Neural cell (in vitro differentiated cells): ENCODE measurements at regions not wholly inside any gene's neighbourhood (a gene's known extent, or its start where the extent isn't known, plus 50 kb on each side); places are given as distances from the start of the nearest gene placed in this dataset.

Experiments used
- H2AFZ ChIP-seq: fragments of 200-600, 300-800 bp; sonication (generic), shearing (Covaris generic); 2 replicates; pipeline ENCODE4 v1.6.0; 2014; ENCODE audit warnings: low read depth, mild to moderate bottlenecking, antibody characterized with exemption, low read length, moderate library complexity
- H3F3A ChIP-seq: fragments of 200-600 bp; shearing (Covaris generic); 2 replicates; pipeline ENCODE4 v1.6.1; 2016; ENCODE audit warnings: mild to moderate bottlenecking, moderate library complexity, mixed read lengths, antibody characterized with exemption, low read length; ENCODE audit not compliant: insufficient read depth, poor library complexity, severe bottlenecking
- H3K27ac ChIP-seq: fragments of 200-600, 300-800 bp; sonication (generic), shearing (Covaris generic); 2 replicates; pipeline ENCODE4 v1.5.1; 2014; ENCODE audit warnings: mild to moderate bottlenecking, low read length, moderate library complexity
- H3K27me3 ChIP-seq: fragments of 300-800, 200-600 bp; sonication (generic), shearing (Covaris generic); 2 replicates; pipeline ENCODE4 v1.6.0; 2014; ENCODE audit warnings: mild to moderate bottlenecking, low read depth, low read length, moderate library complexity; ENCODE audit not compliant: insufficient read depth
- H3K36me3 ChIP-seq: fragments of 300-800, 200-600 bp; sonication (generic), shearing (Covaris generic); 2 replicates; pipeline ENCODE4 v1.5.1; 2014; ENCODE audit warnings: mild to moderate bottlenecking, antibody characterized with exemption, low read length, moderate library complexity; ENCODE audit not compliant: insufficient read depth
- H3K4me2 ChIP-seq: fragments of 300-800, 200-600 bp; sonication (generic), shearing (Covaris generic); 2 replicates; pipeline ENCODE4 v1.6.0; 2014; ENCODE audit warnings: mild to moderate bottlenecking, low read length
- H3K4me3 ChIP-seq: fragments of 300-800, 200-600 bp; sonication (generic), shearing (Covaris generic); 2 replicates; pipeline ENCODE4 v1.5.1; 2014; ENCODE audit warnings: mild to moderate bottlenecking, low read length, moderate library complexity
- H3K79me2 ChIP-seq: fragments of 200-600 bp; shearing (Covaris generic); replicated peaks from 2 replicates; pipeline ENCODE4 v1.6.0; 2014; ENCODE audit warnings: mild to moderate bottlenecking, low read length, moderate library complexity; ENCODE audit not compliant: insufficient read depth
- H3K9ac ChIP-seq: fragments of 300-800, 200-600 bp; sonication (generic), shearing (Covaris generic); 2 replicates; pipeline ENCODE4 v1.6.1; 2016; ENCODE audit warnings: mild to moderate bottlenecking, low read length, mixed read lengths
- H3K9me2 ChIP-seq: fragments of 200-600 bp; shearing (Covaris generic); 2 replicates; pipeline ENCODE4 v1.6.1; 2016; ENCODE audit warnings: mild to moderate bottlenecking, low read length, mixed read lengths; ENCODE audit not compliant: insufficient read depth
- H3K9me3 ChIP-seq: fragments of 200-600, 300-800 bp; sonication (generic), shearing (Covaris generic); 2 replicates; pipeline ENCODE4 v1.6.1; 2016; ENCODE audit warnings: mild to moderate bottlenecking, mixed run types, low read length, moderate library complexity, mixed read lengths
- H4K20me1 ChIP-seq: fragments of 200-600 bp; shearing (Covaris generic); 2 replicates; pipeline ENCODE4 v1.6.1; 2016; ENCODE audit warnings: mild to moderate bottlenecking, mixed run types; ENCODE audit not compliant: insufficient read depth
- CTCF ChIP-seq: fragments of 450-650 bp; IDR thresholded peaks from 2 replicates; pipeline ENCODE4 v1.5.1; 2014; ENCODE audit warnings: antibody characterized with exemption, mild to moderate bottlenecking, moderate library complexity; ENCODE audit not compliant: poor library complexity, severe bottlenecking
- EZH2 ChIP-seq: fragments of 200-600, 300-800 bp; shearing (Covaris generic), sonication (generic); IDR thresholded peaks from 2 replicates; pipeline ENCODE4 v1.6.1; 2014; ENCODE audit warnings: antibody characterized with exemption, low read length, borderline replicate concordance, mild to moderate bottlenecking; ENCODE audit not compliant: insufficient read depth, poor library complexity, severe bottlenecking
- POLR2AphosphoS5 ChIP-seq: IDR thresholded peaks from 2 replicates; pipeline ENCODE4 v1.6.1; 2012
- RAD21 ChIP-seq: fragments of 450-650 bp; conservative IDR thresholded peaks from 2 replicates; pipeline ENCODE4 v1.6.1; 2014; ENCODE audit warnings: antibody characterized with exemption, mild to moderate bottlenecking, moderate library complexity
- REST ChIP-seq: IDR thresholded peaks from 2 replicates; pipeline ENCODE4 v1.6.1; 2012; ENCODE audit warnings: borderline replicate concordance
- SMC3 ChIP-seq: fragments of 450-650 bp; conservative IDR thresholded peaks from 2 replicates; pipeline ENCODE4 v1.6.1; 2014; ENCODE audit warnings: antibody characterized with exemption, mild to moderate bottlenecking, moderate library complexity; ENCODE audit not compliant: poor library complexity
- TAF1 ChIP-seq: IDR thresholded peaks from 2 replicates; pipeline ENCODE4 v1.6.1; 2012; ENCODE audit warnings: low read depth

- Histone ChIP-seq H2AFZ (no peak overlapping the region), H4K20me1 (no peaks in the 10 kb centered on the region), H3K9ac (no peak overlapping the region), H3K4me3 (no peak overlapping the region), H3K27me3 (no peaks in the 10 kb centered on the region), H3K36me3 (no peaks in the 10 kb centered on the region), H3K4me2 (no peak overlapping the region), H3K9me2 (no peaks in the 10 kb centered on the region), H3K79me2 (no peaks in the 10 kb centered on the region), H3K27ac (no peak overlapping the region), H3F3A (no peaks in the 10 kb centered on the region), H3K9me3 (no peaks in the 10 kb centered on the region)
- no peak for TF ChIP-seq EZH2
- no peak for TF ChIP-seq RAD21
- TF ChIP-seq TAF1 = no peak
- no peak for TF ChIP-seq POLR2AphosphoS5
- no peak for TF ChIP-seq CTCF
- no peak for TF ChIP-seq SMC3
- no peak for TF ChIP-seq REST
These were observed 60.4 kb upstream of the CMKLR1 start for GRCh38 chr12:108399514-108399913.

- Histone ChIP-seq H3K9me2 (no peaks in the 10 kb centered on the region), H3K79me2 (no peaks in the 10 kb centered on the region), H4K20me1 (no peaks in the 10 kb centered on the region), H3K27ac (no peak overlapping the region), H3F3A (no peaks in the 10 kb centered on the region), H3K9me3 (no peaks in the 10 kb centered on the region), H3K27me3 (no peaks in the 10 kb centered on the region), H3K4me3 (no peak overlapping the region), H2AFZ (no peak overlapping the region), H3K9ac (no peak overlapping the region), H3K4me2 (no peak overlapping the region), H3K36me3 (no peaks in the 10 kb centered on the region)
- TF ChIP-seq TAF1 (no peak), RAD21 (no peak), SMC3 (no peak)
These were observed 55.1 kb upstream of the CMKLR1 start for GRCh38 chr12:108394196-108394595.

GRCh38 chr12:108392284-108392683 lies 53.2 kb upstream of the CMKLR1 start:
- H3K27me3 ChIP-seq = no peaks in the 10 kb centered on the region
- no peak for TF ChIP-seq RAD21
- no peak overlapping the region for H3K9ac ChIP-seq
- H3K9me3 ChIP-seq = no peaks in the 10 kb centered on the region
- no peak overlapping the region for H2AFZ ChIP-seq
- H3K4me2 ChIP-seq = no peak overlapping the region
- no peaks in the 10 kb centered on the region for H3K79me2 ChIP-seq
- H3K9me2 ChIP-seq = no peaks in the 10 kb centered on the region
- no peaks in the 10 kb centered on the region for H4K20me1 ChIP-seq
- H3F3A ChIP-seq = no peaks in the 10 kb centered on the region
- H3K4me3 ChIP-seq = no peak overlapping the region
- H3K27ac ChIP-seq = no peak overlapping the region
- H3K36me3 ChIP-seq = no peaks in the 10 kb centered on the region
